ENCODE measurements at regions not wholly inside any gene's neighbourhood (a gene's known extent, or its start where the extent isn't known, plus 50 kb on each side); places are given as distances from the start of the nearest gene placed in this dataset.

GRCh38 chr5:23756779-23757178 lies 249.4 kb downstream of the PRDM9 start:
- TF ChIP-seq CTCF (conservative IDR thresholded peaks at IDR 0.05; ENCODE audit: low read length) (no peak), EZH2phosphoT487 (IDR thresholded peaks at IDR 0.05; ENCODE audit: borderline replicate concordance) (no peak)

Measured in Loucy (cell line).